Esophagus squamous epithelium (tissue), 4 donors: ENCODE measurements at regions not wholly inside any gene's neighbourhood (a gene's known extent, or its start where the extent isn't known, plus 50 kb on each side); places are given as distances from the start of the nearest gene placed in this dataset.

Experiments used
- CTCF ChIP-seq, 6 experiments: fragments of 450-650 bp in 4 of 6; fragments of 200-600 bp in 2 of 6; sonication (generic) in 2 of 6; IDR thresholded peaks; one replicate each; pipeline ENCODE4 v1.5.1; 2016 to 2019; ENCODE audit warnings: antibody characterized with exemption in 6 of 6, mild to moderate bottlenecking in 4 of 6, moderate library complexity in 4 of 6
- POLR2A ChIP-seq, 4 donors: fragments of 450-650 bp; IDR thresholded peaks; one replicate each; pipeline ENCODE4 v1.6.1; 2017; ENCODE audit warnings: antibody characterized with exemption in 4 of 4, mild to moderate bottlenecking in 4 of 4, moderate library complexity in 3 of 4

- TF ChIP-seq CTCF (IDR thresholded peaks at IDR 0.05) (no peak), POLR2A (IDR thresholded peaks at IDR 0.05) (no peak)
These were observed 205.0 kb upstream of the IER5L start for GRCh38 chr9:129383019-129383560.
